ENCODE measurements at regions not wholly inside any gene's neighbourhood (a gene's known extent, or its start where the extent isn't known, plus 50 kb on each side); places are given as distances from the start of the nearest gene placed in this dataset.

DNA sequence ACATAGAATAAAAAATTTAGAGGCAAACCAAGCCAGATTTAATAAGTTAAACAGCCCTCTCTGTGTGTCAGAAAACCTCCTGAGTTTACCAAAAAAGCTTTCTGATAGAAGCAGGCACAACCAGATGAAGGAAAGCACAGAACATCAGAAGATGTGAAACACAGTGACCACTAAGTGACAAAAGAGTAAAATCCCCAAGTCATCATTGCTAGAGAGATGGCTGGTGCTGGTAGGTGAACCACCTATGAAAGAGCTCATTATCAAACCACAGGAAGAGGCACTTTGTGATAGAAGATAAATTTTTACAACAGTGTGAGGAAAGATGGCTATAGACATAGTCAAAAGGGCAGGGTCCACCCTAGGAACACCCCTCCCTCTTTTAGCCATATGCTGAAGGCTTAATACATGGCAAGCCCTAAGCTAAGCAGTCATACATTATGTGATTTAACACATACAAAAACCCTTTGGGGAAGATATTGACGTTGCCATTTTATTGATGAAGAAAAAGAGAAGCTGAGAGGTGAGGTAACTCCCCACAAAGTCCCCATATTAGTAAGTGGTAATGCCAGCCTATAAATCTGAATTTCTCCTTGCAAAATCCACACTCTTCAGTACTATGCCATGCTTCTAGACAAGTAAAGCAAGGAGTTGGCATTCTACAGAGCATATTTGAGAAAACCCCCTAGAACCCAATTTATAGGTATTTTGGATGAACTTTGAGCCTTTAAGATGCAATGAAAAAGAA is 449.9 kb downstream of the LRIG3 start:
- no peaks in the 10 kb centered on the region for H4K20me1 ChIP-seq (ENCODE audit: control insufficient read depth, insufficient read depth, low read length, poor library complexity, severe bottlenecking)
- H3K27ac ChIP-seq (ENCODE audit: low read length in 2 of 2), result no peak overlapping the region
- ATAC-seq (ENCODE audit: low read depth) (no peak), DNase-seq (no peak)
- peaks cover 0 to 9% (median 0%) of the 10 kb centered on the region in 3 donors for H3K9me3 ChIP-seq (ENCODE audit: control extremely low read depth in 1 of 3, control insufficient read depth in 2 of 3, insufficient read depth in 1 of 3, low read length in 2 of 3)
- H2AFZ ChIP-seq (ENCODE audit: insufficient read depth, low read depth, low read length, poor library complexity, severe bottlenecking), result no peak overlapping the region
- no peak overlapping the region for H3K27ac Mint-ChIP-seq
- H3K9me3 Mint-ChIP-seq (ENCODE audit: insufficient read depth), result peaks cover 6% of the 10 kb centered on the region
- TF ChIP-seq EZH2 (IDR thresholded peaks at IDR 0.05; ENCODE audit: borderline replicate concordance, insufficient read depth, low read depth, low read length, poor library complexity, severe bottlenecking), result no peak
- TF ChIP-seq, protein P1, sequence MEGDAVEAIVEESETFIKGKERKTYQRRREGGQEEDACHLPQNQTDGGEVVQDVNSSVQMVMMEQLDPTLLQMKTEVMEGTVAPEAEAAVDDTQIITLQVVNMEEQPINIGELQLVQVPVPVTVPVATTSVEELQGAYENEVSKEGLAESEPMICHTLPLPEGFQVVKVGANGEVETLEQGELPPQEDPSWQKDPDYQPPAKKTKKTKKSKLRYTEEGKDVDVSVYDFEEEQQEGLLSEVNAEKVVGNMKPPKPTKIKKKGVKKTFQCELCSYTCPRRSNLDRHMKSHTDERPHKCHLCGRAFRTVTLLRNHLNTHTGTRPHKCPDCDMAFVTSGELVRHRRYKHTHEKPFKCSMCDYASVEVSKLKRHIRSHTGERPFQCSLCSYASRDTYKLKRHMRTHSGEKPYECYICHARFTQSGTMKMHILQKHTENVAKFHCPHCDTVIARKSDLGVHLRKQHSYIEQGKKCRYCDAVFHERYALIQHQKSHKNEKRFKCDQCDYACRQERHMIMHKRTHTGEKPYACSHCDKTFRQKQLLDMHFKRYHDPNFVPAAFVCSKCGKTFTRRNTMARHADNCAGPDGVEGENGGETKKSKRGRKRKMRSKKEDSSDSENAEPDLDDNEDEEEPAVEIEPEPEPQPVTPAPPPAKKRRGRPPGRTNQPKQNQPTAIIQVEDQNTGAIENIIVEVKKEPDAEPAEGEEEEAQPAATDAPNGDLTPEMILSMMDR (IDR thresholded peaks at IDR 0.05), result no peak
- no peaks in the 10 kb centered on the region for H3K27me3 Mint-ChIP-seq
- intact Hi-C loops (cut with micrococcal nuclease), result no loop called here
- CTCF ChIA-PET, result interaction anchor here (0.6 kb wide), 1 partner anchor 180 kb away, joined by 3 read pairs; no protein-coding TSS in a partner anchor
- H3K4me3 ChIP-seq (ENCODE audit: control extremely low read depth in 1 of 5, extremely low read depth in 1 of 5, insufficient read depth in 1 of 5, low read depth in 2 of 5, low read length in 4 of 5), result no peak overlapping the region
- H3K4me2 ChIP-seq (replicated peaks; ENCODE audit: low read depth, low read length, poor library complexity, severe bottlenecking), result no peak overlapping the region
- POLR2A ChIA-PET, result no interaction called here
- H3K36me3 ChIP-seq (replicated peaks in 1 of 2; ENCODE audit: control extremely low read depth in 1 of 2, control insufficient read depth in 1 of 2, extremely low read depth in 1 of 2, insufficient read depth in 2 of 2, low read length in 1 of 2), result no peaks in the 10 kb centered on the region
- H3K4me3 Mint-ChIP-seq, result no peak overlapping the region
- H3K9ac ChIP-seq (ENCODE audit: low read length), result no peak overlapping the region
- H3K4me1 Mint-ChIP-seq, result no peaks in the 10 kb centered on the region
- no peaks in the 10 kb centered on the region for H3K27me3 ChIP-seq (replicated peaks in 1 of 4; ENCODE audit: control extremely low read depth in 1 of 4, control insufficient read depth in 3 of 4, insufficient read depth in 4 of 4, low read length in 3 of 4)
- no peaks in the 10 kb centered on the region for H3K79me2 ChIP-seq (ENCODE audit: control insufficient read depth, insufficient read depth, low read length)
- WGBS (ENCODE audit: insufficient coverage), result no CpG with 5 or more reads among the region's 1 CpG
- H3K4me1 ChIP-seq (ENCODE audit: control insufficient read depth in 2 of 2, insufficient read depth in 2 of 2, low read length in 2 of 2), result no peaks in the 10 kb centered on the region

GRCh38 chr12:58479401-58479800 is 440.9 kb downstream of the LRIG3 start:
- ChIA-PET POLR2A (no interaction called here), CTCF (no interaction called here)
- H3K4me1 Mint-ChIP-seq, result no peaks in the 10 kb centered on the region
- TF ChIP-seq, protein P1 (IDR thresholded peaks at IDR 0.05), result no peak
- TF ChIP-seq EZH2 (IDR thresholded peaks at IDR 0.05; ENCODE audit: borderline replicate concordance, insufficient read depth, low read depth, low read length, poor library complexity, severe bottlenecking), result no peak
- Histone ChIP-seq H3K4me1 (ENCODE audit: control insufficient read depth in 2 of 2, insufficient read depth in 2 of 2, low read length in 2 of 2) (no peaks in the 10 kb centered on the region), H3K27me3 (replicated peaks in 1 of 4; ENCODE audit: control extremely low read depth in 1 of 4, control insufficient read depth in 3 of 4, insufficient read depth in 4 of 4, low read length in 3 of 4) (no peaks in the 10 kb centered on the region), H3K27ac (ENCODE audit: low read length in 2 of 2) (no peak overlapping the region), H3K9ac (ENCODE audit: low read length) (no peak overlapping the region), H3K36me3 (replicated peaks in 1 of 2; ENCODE audit: control extremely low read depth in 1 of 2, control insufficient read depth in 1 of 2, extremely low read depth in 1 of 2, insufficient read depth in 2 of 2, low read length in 1 of 2) (no peaks in the 10 kb centered on the region), H3K9me3 (ENCODE audit: control extremely low read depth in 1 of 3, control insufficient read depth in 2 of 3, insufficient read depth in 1 of 3, low read length in 2 of 3) (peaks cover 0 to 1% (median 0%) of the 10 kb centered on the region in 3 donors), H2AFZ (ENCODE audit: insufficient read depth, low read depth, low read length, poor library complexity, severe bottlenecking) (no peak overlapping the region), H3K79me2 (ENCODE audit: control insufficient read depth, insufficient read depth, low read length) (no peaks in the 10 kb centered on the region), H3K4me3 (ENCODE audit: control extremely low read depth in 1 of 5, extremely low read depth in 1 of 5, insufficient read depth in 1 of 5, low read depth in 2 of 5, low read length in 4 of 5) (no peak overlapping the region), H3K4me2 (replicated peaks; ENCODE audit: low read depth, low read length, poor library complexity, severe bottlenecking) (no peak overlapping the region), H4K20me1 (ENCODE audit: control insufficient read depth, insufficient read depth, low read length, poor library complexity, severe bottlenecking) (no peaks in the 10 kb centered on the region)
- H3K27me3 Mint-ChIP-seq, result no peaks in the 10 kb centered on the region
- no peak overlapping the region for H3K27ac Mint-ChIP-seq
- no peak overlapping the region for H3K4me3 Mint-ChIP-seq
- DNase-seq (no peak), ATAC-seq (ENCODE audit: low read depth) (no peak)
- no peaks in the 10 kb centered on the region for H3K9me3 Mint-ChIP-seq (ENCODE audit: insufficient read depth)
- intact Hi-C loops (cut with micrococcal nuclease), result no loop called here

Data from B cell (primary cell).